ENCODE measurements at regions not wholly inside any gene's neighbourhood (a gene's known extent, or its start where the extent isn't known, plus 50 kb on each side); places are given as distances from the start of the nearest gene placed in this dataset.

DNA sequence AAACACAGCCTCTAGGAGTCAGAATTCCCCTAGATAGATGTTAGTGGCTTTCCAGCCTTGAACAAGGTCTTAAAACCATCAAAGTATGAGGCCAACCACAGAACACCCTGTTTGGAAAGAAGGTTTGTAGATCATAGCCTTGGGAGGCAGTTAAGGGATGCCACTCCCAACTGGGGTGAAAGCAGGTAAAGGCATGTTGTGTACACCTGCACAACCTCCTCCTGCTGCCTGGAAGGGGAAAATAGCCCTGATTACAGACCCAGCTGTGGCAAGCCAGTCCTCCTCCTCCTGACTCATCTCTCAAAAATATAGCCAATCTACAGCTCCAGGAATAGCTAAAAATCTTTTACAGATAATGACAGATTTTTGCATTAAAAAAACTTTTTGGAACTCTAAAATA is 108.1 kb downstream of the RBM43 start:
- Histone ChIP-seq H3F3A (ENCODE audit: low read depth) (no peaks in the 10 kb centered on the region), H3K9me3 (ENCODE audit: low read depth) (no peaks in the 10 kb centered on the region), H3K27ac (no peak overlapping the region), H3K27me3 (no peaks in the 10 kb centered on the region), H2AFZ (replicated peaks) (no peak overlapping the region), H3K9ac (no peak overlapping the region), H3K4me1 (peaks cover 3% of the 10 kb centered on the region), H3K4me3 (no peak overlapping the region), H4K20me1 (ENCODE audit: low read depth) (no peaks in the 10 kb centered on the region), H3K79me2 (ENCODE audit: low read depth) (no peaks in the 10 kb centered on the region), H3K4me2 (no peak overlapping the region), H3K36me3 (no peaks in the 10 kb centered on the region)
- no peak for DNase-seq (ENCODE audit: low spot score)
- Mint-ChIP-seq H3K9me3 (peaks cover 2% of the 10 kb centered on the region), H3K4me1 (peaks cover 14% of the 10 kb centered on the region), H3K27ac (no peak overlapping the region), H3K36me3 (no peaks in the 10 kb centered on the region), H3K4me3 (no peak overlapping the region), H3K27me3 (ENCODE audit: insufficient read depth, low read depth) (peaks cover 3% of the 10 kb centered on the region)
- TF ChIP-seq EZH2 (IDR thresholded peaks at IDR 0.05), result no peak
- no peak for TF ChIP-seq EZH2phosphoT487 (IDR thresholded peaks at IDR 0.05)
- TF ChIP-seq, protein P1, sequence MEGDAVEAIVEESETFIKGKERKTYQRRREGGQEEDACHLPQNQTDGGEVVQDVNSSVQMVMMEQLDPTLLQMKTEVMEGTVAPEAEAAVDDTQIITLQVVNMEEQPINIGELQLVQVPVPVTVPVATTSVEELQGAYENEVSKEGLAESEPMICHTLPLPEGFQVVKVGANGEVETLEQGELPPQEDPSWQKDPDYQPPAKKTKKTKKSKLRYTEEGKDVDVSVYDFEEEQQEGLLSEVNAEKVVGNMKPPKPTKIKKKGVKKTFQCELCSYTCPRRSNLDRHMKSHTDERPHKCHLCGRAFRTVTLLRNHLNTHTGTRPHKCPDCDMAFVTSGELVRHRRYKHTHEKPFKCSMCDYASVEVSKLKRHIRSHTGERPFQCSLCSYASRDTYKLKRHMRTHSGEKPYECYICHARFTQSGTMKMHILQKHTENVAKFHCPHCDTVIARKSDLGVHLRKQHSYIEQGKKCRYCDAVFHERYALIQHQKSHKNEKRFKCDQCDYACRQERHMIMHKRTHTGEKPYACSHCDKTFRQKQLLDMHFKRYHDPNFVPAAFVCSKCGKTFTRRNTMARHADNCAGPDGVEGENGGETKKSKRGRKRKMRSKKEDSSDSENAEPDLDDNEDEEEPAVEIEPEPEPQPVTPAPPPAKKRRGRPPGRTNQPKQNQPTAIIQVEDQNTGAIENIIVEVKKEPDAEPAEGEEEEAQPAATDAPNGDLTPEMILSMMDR (IDR thresholded peaks at IDR 0.05), result no peak

- Mint-ChIP-seq H3K27me3 (ENCODE audit: insufficient read depth, low read depth) (peaks cover 3% of the 10 kb centered on the region), H3K36me3 (no peaks in the 10 kb centered on the region), H3K4me1 (peaks cover 12% of the 10 kb centered on the region), H3K4me3 (no peak overlapping the region), H3K9me3 (no peaks in the 10 kb centered on the region), H3K27ac (no peak overlapping the region)
- Histone ChIP-seq H3K4me1 (no peaks in the 10 kb centered on the region), H3K4me2 (no peak overlapping the region), H2AFZ (replicated peaks) (no peak overlapping the region), H3F3A (ENCODE audit: low read depth) (no peaks in the 10 kb centered on the region), H3K79me2 (ENCODE audit: low read depth) (no peaks in the 10 kb centered on the region), H3K9ac (no peak overlapping the region), H3K4me3 (no peak overlapping the region), H3K27me3 (no peaks in the 10 kb centered on the region), H3K36me3 (no peaks in the 10 kb centered on the region), H4K20me1 (ENCODE audit: low read depth) (no peaks in the 10 kb centered on the region), H3K27ac (no peak overlapping the region), H3K9me3 (ENCODE audit: low read depth) (no peaks in the 10 kb centered on the region)
- TF ChIP-seq EZH2 (IDR thresholded peaks at IDR 0.05), result no peak
- TF ChIP-seq EZH2phosphoT487 (IDR thresholded peaks at IDR 0.05), result no peak
- TF ChIP-seq, protein P1 (IDR thresholded peaks at IDR 0.05), result no peak
- DNase-seq (ENCODE audit: low spot score), result no peak
Observed at GRCh38 chr2:151150331-151151320, 111.0 kb downstream of the RBM43 start.

- H3K9ac ChIP-seq, result no peak overlapping the region
- H3K27ac ChIP-seq, result no peak overlapping the region
- no peak overlapping the region for H3K4me3 Mint-ChIP-seq
- no peaks in the 10 kb centered on the region for H3K4me1 ChIP-seq
- H3K27ac Mint-ChIP-seq, result no peak overlapping the region
- H3K9me3 ChIP-seq (ENCODE audit: low read depth), result no peaks in the 10 kb centered on the region
- no peaks in the 10 kb centered on the region for H3K4me1 Mint-ChIP-seq
- H3K27me3 ChIP-seq, result no peaks in the 10 kb centered on the region
- no peaks in the 10 kb centered on the region for H4K20me1 ChIP-seq (ENCODE audit: low read depth)
- no peak overlapping the region for H3K4me3 ChIP-seq
- no peaks in the 10 kb centered on the region for H3K9me3 Mint-ChIP-seq
- no peaks in the 10 kb centered on the region for H3K79me2 ChIP-seq (ENCODE audit: low read depth)
- H3K4me2 ChIP-seq, result no peak overlapping the region
- no peaks in the 10 kb centered on the region for H3K36me3 ChIP-seq
- H3F3A ChIP-seq (ENCODE audit: low read depth), result no peaks in the 10 kb centered on the region
- DNase-seq (ENCODE audit: low spot score), result no peak
- H3K36me3 Mint-ChIP-seq, result no peaks in the 10 kb centered on the region
- H3K27me3 Mint-ChIP-seq (ENCODE audit: insufficient read depth, low read depth), result peaks cover 2% of the 10 kb centered on the region
- TF ChIP-seq, protein P1 (IDR thresholded peaks at IDR 0.05), result no peak
- TF ChIP-seq EZH2 (IDR thresholded peaks at IDR 0.05) (no peak), EZH2phosphoT487 (IDR thresholded peaks at IDR 0.05) (no peak)
- H2AFZ ChIP-seq (replicated peaks), result no peak overlapping the region
Observed at GRCh38 chr2:151138507-151138906, 123.2 kb downstream of the RBM43 start.
